HG03196 (cell line): ENCODE measurements at regions not wholly inside any gene's neighbourhood (a gene's known extent, or its start where the extent isn't known, plus 50 kb on each side); places are given as distances from the start of the nearest gene placed in this dataset.
"Not testable (repeated sequence)": the region's sequence is repeated elsewhere in the genome, so short reads cannot be mapped to it uniquely, and the experiment has no call there.

ENCODE experiments used
- ATAC-seq: cut with Tn5 transposase; IDR thresholded peaks from one replicate; pipeline ENCODE4 v1.9.1; 2021; ENCODE audit not compliant: unreplicated experiment

GRCh38 chr6:114995526-114995925 lies 652.7 kb upstream of the HS3ST5 start:
- ATAC-seq = no peak

- ATAC-seq = peak; percentile 99
Observed at GRCh38 chr6:114989279-114989964, 646.6 kb upstream of the HS3ST5 start.

- no peak for ATAC-seq
Observed at GRCh38 chr6:114987281-114987680, 644.5 kb upstream of the HS3ST5 start.

- no peak for ATAC-seq
Observed at GRCh38 chr6:114955363-114955762, 612.5 kb upstream of the HS3ST5 start.

- ATAC-seq = no peak
Observed at GRCh38 chr6:114952229-114952628, 609.4 kb upstream of the HS3ST5 start.

- no peak for ATAC-seq
Observed at GRCh38 chr6:114945392-114945791, 602.6 kb upstream of the HS3ST5 start.

- no peak for ATAC-seq
Observed at GRCh38 chr6:114941078-114941477, 598.3 kb upstream of the HS3ST5 start.

GRCh38 chr6:114940181-114940580 lies 597.4 kb upstream of the HS3ST5 start:
- ATAC-seq = no peak

GRCh38 chr6:114939630-114940029 lies 596.8 kb upstream of the HS3ST5 start:
- no peak for ATAC-seq

GRCh38 chr6:114936080-114936479 lies 593.3 kb upstream of the HS3ST5 start:
- no peak for ATAC-seq

GRCh38 chr6:114934079-114934478 lies 591.3 kb upstream of the HS3ST5 start:
- ATAC-seq = no peak

- ATAC-seq = not testable (repeated sequence)
Observed at GRCh38 chr6:114928731-114929130, 585.9 kb upstream of the HS3ST5 start.

GRCh38 chr6:114906096-114906495 lies 563.3 kb upstream of the HS3ST5 start:
- no peak for ATAC-seq

- no peak for ATAC-seq
Observed at GRCh38 chr6:114897536-114897935, 554.7 kb upstream of the HS3ST5 start.

GRCh38 chr6:114892211-114892610 lies 549.4 kb upstream of the HS3ST5 start:
- ATAC-seq = no peak

- no peak for ATAC-seq
Observed at GRCh38 chr6:114888241-114888640, 545.4 kb upstream of the HS3ST5 start.

- ATAC-seq = no peak
Observed at GRCh38 chr6:114886670-114887436, 544.0 kb upstream of the HS3ST5 start.

GRCh38 chr6:114879693-114880092 lies 536.9 kb upstream of the HS3ST5 start:
- ATAC-seq = no peak

- ATAC-seq = no peak
Observed at GRCh38 chr6:114878091-114878490, 535.3 kb upstream of the HS3ST5 start.

- no peak for ATAC-seq
Observed at GRCh38 chr6:114874410-114874809, 531.6 kb upstream of the HS3ST5 start.

GRCh38 chr6:114865506-114865905 lies 522.7 kb upstream of the HS3ST5 start:
- ATAC-seq = not testable (repeated sequence)

- ATAC-seq = no peak
Observed at GRCh38 chr6:114863610-114864009, 520.8 kb upstream of the HS3ST5 start.
